ENCODE measurements at regions not wholly inside any gene's neighbourhood (a gene's known extent, or its start where the extent isn't known, plus 50 kb on each side); places are given as distances from the start of the nearest gene placed in this dataset.

- no peak for DNase-seq (ENCODE audit: low read depth in 2 of 2)
Measured at GRCh38 chr5:104241046-104241445, 678.5 kb upstream of the NUDT12 start.

GRCh38 chr5:104237586-104237985 is 675.0 kb upstream of the NUDT12 start:
- DNase-seq (ENCODE audit: low read depth in 2 of 2) = no peak

GRCh38 chr5:104223885-104224773 is 661.5 kb upstream of the NUDT12 start:
- no peak for DNase-seq (ENCODE audit: low read depth in 2 of 2)

DNA sequence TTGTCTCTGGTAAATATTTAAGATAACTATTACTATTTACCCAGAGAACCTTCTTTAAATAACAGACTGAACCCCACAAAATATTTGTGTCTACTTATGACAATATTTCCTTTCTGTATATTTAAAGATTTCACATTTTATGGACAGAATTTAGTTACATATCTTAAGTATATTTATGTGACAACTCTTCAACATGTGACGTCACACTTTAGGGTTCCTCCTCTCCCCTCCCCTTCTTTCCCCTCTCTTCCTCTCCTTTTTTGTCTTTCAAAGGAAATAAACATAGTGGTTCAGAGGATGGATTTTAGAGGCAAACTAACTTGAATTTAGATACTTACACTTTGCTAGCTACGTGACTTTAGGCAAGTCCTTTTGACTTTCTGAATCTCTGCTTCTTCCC is 655.6 kb upstream of the NUDT12 start:
- no peak for DNase-seq (ENCODE audit: low read depth in 2 of 2)

DNA sequence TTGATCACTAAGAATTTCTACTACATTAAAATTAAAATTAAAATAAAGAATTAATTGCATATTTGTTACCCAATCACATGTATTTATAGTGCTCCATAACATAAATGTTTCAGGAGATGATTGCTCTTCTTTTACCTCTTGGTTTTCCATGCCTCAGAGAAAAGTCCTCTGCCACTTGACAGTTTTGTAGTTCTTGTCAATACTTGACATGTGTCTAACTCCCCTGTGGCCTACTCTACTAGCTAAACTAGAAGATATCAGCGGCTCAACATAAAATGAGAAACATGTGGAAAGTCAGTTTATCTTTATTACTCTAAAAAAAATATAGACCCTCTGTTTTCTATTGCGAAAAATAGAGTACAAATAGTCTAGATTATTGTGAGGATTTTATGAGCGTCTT is 650.6 kb upstream of the NUDT12 start:
- no peak for DNase-seq (ENCODE audit: low read depth in 2 of 2)

GRCh38 chr5:104199771-104200170 is 637.2 kb upstream of the NUDT12 start:
- no peak for DNase-seq (ENCODE audit: low read depth in 2 of 2)

- DNase-seq (ENCODE audit: low read depth in 2 of 2) = no peak
Measured at GRCh38 chr5:104198156-104198555, 635.6 kb upstream of the NUDT12 start.

DNA sequence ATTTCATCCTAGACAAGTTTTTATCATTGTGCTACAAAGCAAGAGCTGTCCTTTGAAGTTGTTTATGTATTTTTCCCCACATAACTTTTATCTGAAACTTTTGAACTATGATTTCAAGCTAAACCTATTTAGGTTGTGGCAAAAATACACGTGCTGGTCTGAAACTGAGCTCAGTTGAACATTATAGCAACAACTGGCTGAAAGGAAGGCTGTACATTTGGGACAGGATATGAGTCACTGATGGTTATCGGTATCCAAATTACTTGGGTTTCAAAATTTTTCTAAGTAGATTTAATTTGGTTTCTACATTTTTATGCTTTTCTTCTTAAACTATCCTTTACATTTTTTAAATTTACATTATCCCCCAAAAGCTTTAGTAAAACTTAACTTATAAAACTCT is 627.3 kb upstream of the NUDT12 start:
- DNase-seq (ENCODE audit: low read depth in 2 of 2) = no peak

DNA sequence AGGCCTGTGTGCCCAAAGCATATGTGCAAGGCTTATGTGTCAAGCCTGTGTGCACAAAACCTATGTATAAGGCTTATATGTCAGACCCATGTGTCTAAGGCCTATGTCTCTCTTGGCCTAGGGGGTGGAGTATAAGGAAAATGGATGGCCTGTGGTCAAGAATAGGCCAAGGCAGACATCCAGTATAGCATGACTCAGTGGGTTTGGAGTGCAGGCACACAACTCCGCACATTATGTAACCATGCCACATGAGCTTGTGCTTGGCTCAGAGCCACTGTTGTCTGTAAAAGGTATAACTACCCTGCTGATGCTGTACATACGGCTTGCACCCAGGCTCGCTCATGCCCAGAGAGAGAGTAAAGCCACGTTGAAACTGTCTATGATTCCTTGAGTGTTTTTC is 626.4 kb upstream of the NUDT12 start:
- no peak for DNase-seq (ENCODE audit: low read depth in 2 of 2)

- no peak for DNase-seq (ENCODE audit: low read depth in 2 of 2)
Measured at GRCh38 chr5:104187656-104188055, 625.1 kb upstream of the NUDT12 start.

GRCh38 chr5:104186510-104186909 is 623.9 kb upstream of the NUDT12 start:
- DNase-seq (ENCODE audit: low read depth in 2 of 2) = no peak

DNA sequence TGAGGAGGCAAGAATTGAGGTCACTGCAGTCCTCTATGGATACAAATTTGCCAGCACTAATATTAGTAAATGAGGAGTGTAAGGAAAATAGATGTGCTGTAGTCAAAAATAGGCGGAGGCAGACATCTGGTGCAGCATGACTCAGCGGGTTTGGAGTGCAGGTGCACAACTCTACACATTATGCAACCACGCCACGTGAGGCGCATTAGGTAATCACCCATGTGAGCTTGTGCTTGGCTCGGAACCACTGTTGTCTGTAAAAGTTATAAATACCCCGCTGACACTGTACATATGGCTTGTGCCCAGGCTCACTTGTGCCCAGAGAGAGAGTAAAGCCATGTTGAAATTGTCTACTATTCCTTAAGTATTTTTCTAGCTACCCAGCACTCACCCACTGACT is 623.5 kb upstream of the NUDT12 start:
- DNase-seq (ENCODE audit: low read depth in 2 of 2) = no peak

DNA sequence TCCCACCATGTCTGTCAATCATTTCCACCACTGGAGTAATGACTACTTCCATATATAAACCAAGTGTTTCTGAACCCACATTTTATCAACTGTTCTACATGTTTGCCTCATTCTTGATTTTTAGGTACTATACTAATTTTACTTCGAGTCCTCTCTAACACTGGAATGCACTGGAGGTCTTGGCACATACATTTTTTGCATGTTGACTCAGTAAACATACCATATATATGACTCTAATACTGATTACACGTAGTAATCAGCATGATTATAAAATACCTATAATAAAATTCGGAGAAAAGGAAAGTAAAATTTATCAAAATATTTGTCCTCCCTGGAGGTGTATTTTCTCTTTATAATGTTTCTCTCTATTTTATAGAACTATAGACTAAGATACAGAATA is 621.7 kb upstream of the NUDT12 start:
- DNase-seq (ENCODE audit: low read depth in 2 of 2) = no peak

DNA sequence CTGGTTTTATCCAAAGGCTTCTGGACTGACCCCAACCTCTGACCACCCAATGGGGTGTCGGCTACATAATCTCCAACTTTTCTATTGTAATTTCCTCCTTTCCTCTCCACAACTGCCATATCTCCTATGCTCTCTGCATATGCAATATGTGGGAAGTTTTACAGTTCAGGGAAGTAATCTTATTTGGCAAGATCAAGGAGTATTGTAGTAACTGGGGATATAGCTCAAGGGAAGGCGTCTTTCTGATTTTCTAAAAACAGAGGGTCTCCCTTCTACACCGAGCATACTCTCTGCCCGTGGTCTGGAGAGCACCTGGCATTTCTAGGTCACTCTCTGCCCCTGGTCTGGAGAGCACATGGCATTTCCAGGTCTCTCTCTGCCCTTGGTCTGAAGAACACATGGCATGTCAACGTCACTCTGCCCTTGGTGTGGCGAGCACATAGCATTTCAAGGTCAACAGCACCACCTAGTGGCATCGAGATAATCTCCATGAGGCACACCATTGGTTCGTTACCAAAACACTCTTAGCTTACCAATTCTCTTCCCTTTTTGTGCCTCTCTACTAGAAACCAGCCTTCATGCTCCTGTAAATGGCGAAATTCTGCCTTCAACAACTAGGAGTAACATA is 616.4 kb upstream of the NUDT12 start:
- no peak for DNase-seq (ENCODE audit: low read depth in 2 of 2)

GRCh38 chr5:104178066-104178465 is 615.5 kb upstream of the NUDT12 start:
- DNase-seq (ENCODE audit: low read depth in 2 of 2) = no peak

DNA sequence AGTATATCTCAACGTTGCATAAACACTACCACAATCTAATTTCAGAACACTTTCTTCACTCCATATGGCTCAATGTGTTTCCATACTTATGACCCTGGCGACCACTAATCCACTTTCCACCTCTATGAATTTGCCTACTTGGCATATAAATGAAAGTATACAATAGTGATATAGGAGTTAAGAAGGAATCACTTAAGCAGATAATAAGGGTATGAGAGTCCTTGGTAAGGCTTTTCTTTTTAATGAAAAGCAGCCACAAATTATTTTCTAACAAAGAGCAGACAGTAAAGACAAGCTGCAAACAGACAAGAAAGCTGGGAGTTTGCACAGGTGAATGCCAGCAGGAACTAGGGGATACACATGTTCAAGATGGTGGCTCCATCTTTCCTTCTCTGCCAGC is 615.1 kb upstream of the NUDT12 start:
- no peak for DNase-seq (ENCODE audit: low read depth in 2 of 2)

DNA sequence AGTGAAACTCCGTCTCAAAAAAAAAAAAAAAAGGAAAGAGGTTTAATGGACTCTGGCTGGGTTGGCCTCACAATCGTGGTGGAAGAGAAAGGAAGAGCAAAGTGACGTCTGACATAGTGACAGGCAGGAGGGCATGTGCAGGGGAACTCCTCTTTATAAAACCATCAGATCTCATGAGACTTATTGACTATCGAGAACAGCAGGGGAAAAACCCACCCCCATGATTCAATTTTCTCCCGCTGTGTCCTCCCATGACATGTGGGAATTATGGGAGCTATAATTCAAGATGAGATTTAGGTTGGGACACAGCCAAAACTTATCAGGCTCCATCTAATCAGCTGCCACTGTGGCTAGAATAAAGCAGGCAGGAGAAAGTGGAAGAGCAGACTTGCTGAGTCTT is 610.4 kb upstream of the NUDT12 start:
- DNase-seq (ENCODE audit: low read depth in 2 of 2) = no peak

GRCh38 chr5:104171958-104172690 is 609.5 kb upstream of the NUDT12 start:
- DNase-seq (ENCODE audit: low read depth in 2 of 2) = no peak

DNA sequence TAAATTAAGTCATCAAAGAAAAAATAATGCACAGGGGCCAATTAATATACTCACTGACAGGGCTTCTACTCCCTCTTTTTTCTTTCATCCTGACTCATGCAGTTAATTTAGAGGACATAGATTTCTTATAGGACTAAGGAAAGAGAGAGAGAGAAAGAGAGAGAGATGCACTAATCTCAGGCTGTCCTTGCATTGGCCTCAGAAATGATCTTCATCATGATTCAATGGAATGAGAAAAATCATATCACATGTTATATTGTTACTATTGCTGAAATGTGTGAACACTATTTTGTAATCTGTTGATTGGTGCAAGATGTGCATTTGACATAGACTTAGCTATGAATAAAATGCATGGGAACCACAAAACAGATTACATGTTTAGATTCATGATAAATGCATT is 608.3 kb upstream of the NUDT12 start:
- no peak for DNase-seq (ENCODE audit: low read depth in 2 of 2)

DNA sequence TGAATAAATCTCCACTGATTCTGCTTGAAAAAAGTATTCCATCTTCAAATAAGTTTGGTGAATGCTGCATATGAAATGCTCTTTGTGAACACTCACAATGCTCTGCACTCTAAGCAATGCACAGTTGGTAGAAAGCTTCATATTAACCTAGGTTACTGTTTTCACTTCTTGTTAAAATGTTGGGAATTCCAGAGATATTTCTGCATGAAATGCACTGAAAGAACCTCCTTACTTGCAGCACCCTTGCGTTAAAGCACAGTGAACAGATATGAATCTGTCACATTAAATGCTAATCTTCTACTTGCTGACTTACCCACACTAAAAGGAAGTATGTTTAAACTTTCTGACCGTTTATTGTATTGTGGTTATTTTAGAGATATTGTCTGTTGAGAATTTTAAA is 584.1 kb upstream of the NUDT12 start:
- no peak for DNase-seq (ENCODE audit: low read depth in 2 of 2)

DNA sequence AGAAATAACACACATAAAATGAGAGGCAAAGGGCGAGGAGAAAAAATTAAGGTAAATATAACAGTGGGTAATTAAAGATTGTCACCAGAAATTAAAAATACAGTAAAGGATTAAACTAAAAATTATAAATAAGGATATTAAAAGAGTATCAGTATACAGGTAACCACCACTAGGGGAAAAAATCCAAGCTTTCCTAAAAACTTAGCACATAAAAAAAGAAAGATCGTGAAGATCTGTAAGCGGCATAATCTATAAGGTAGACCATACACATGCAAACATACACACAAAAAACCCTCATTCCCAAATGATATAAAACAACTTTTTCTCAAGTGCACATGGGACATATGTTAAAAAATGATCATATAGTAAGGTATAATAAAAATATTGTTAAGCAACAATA is 577.3 kb upstream of the NUDT12 start:
- DNase-seq (ENCODE audit: low read depth in 2 of 2) = no peak

DNA sequence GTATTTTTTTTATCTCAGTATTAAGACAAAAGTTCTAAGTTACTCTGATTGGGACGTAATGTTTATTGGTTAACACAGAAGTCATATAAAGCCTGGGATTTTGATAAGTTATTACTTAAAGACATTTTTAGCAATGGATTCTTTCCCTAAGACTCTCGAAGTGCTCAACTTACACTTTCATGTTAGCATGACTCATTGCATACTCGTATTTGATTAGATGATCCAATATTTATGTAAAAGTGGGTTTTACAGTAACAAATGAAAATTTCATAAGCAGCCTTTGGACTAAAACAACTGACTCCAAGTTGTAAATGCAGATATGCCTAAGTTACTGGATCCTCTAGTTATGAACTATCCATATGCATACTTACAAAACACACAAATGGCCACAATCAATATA is 567.7 kb upstream of the NUDT12 start:
- DNase-seq (ENCODE audit: low read depth in 2 of 2) = no peak

GRCh38 chr5:104128348-104128747 is 565.8 kb upstream of the NUDT12 start:
- no peak for DNase-seq (ENCODE audit: low read depth in 2 of 2)

All from stimulated activated CD4-positive, alpha-beta T cell treated with anti-CD3 and anti-CD28 coated beads, Interleukin-12 subunit alpha, Interleukin-12 subunit beta, amount 100 ng/mL, for 24 hours (primary cell).